Fibroblast of upper back skin (primary cell): ENCODE measurements at regions not wholly inside any gene's neighbourhood (a gene's known extent, or its start where the extent isn't known, plus 50 kb on each side); places are given as distances from the start of the nearest gene placed in this dataset.

Experiments
- DNase-seq: peaks from one replicate; pipeline ENCODE4 v3.0.0-alpha.2; 2013

DNA sequence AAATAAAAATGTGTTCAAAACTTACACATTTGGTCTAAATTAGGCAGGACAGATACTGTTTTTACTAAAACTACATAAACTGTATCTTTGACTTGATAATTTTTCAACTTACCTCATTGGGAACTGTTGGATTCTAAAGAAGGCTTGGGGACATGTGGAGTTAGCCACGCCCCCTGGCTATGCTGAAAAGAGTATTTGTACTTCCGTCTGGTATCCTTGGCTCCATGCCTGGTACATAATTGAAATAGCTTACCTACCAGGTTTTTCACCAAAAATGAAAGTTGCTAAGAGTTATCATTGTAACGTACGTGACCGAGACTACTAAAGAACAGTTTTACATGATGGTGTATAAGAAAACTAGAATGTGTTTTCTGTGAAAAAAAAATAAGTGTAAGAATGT, 604.8 kb upstream of the IGFBP3 start:
- peak; percentile 16 for DNase-seq

DNA sequence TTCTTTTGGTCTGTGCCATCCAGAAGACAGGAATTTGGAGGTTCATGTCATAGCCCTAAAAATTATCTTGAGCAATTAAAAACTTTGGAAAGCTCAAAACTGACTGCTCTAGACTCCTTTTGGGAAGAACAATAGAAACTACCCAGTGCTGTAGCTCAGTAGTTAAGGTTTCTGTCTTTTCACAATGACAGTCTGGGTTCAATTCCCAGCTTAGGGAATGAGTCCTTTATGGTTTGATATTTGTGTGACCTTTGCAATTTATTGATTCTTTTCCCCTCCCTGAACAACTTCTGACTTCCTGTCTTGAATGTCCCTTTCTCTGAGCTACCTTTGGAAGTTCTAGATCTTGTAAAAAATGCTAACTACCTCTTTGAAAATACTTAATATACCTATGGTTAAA, 603.3 kb upstream of the IGFBP3 start:
- peak; percentile 12 for DNase-seq

DNA sequence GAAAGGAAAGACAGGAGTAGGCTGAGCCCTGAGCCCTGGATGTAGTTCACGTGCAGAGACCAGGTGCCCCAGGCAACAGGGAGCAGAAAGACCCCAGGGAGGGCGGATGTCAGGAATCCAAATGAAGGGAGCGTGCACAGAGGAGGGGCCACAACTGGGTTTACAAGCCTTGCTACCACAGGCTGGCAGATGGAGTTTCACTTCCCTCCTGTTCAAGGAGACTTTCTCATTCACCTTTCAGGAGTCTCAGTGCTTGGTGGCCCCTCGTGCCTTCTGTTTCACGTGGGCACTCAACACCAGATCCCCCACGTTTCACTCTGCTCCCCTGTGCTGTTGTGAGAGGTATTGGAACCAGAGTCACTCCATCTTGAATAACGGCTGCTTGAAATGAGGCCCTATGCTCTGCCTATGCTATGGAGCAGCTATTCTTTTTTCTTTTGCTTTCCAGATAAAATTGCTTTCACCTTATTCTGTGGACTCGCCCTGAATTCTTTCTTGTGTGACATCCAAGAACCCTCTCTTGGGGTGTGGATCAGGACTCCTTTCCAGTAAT, 601.4 kb upstream of the IGFBP3 start:
- DNase-seq: no peak

DNA sequence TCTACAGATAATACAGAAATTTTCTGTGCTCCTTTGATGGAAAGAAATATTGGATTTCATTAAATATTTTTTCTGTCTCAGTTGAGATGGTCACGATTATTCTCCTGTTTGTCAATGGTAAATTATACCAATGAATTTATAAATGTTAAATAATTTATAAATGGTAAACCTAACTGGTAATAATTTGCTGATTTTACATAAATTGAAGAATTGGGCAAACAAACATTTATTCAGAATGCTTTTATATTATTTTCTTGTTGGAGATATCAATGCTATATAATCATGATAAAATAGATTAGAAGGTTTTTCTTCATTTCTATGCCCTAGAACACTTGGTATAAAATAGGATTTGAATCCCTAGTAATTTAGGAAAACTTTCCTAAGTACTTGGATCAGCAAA, 597.6 kb upstream of the IGFBP3 start:
- no peak for DNase-seq

DNA sequence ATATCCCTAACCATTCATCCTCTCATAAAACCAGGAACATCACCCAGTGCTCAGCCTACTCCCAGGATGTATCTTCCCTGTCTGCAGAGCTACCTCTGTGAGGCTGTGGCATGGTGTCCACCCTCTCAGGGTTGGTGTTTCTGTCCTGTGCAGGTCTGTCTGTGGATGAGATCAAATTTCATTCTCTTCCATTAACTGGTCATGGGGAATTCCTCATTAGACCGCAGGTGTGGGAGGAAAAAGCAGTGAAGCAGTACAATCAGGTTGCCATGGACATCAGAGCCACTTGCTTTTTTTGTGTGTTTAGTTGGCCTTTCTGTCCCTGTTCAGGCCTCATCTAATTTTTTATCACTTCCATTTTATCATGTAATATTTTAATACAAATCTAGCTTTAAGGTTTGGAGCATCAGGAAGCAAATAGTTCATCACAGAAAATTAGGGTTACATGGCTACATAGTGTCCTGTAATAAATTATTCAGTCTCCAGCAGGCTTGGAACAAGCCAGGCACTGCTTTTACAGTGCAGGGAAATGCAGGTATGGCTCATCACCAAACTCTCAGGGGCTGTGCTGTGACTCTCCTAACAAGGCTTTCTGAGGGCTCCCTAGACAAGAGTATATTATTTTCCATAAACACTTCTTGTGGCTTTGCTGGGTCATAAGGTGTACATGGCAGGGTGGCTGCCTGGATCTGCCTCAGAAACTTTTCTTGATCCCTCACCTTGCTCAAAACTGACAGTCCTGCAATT, 594.9 kb upstream of the IGFBP3 start:
- DNase-seq: no peak

DNA sequence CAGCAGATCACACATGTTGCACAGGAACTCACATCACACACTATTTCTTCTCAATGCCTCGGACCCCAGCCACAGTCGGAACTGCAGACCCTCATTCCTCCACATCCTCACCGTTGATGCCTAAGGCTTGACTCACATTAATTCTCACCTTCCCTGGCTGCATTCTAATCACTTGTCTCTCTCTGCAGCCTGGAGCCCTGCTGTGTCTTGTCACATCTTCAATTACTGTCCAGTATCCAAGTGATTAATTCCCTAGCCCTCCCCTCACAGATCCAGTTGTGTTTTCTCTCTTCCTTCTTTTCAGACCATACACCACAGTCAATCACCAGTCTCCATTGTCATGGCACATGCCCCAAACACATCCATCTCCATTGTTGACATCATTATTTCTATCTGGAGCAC, 592.4 kb upstream of the IGFBP3 start:
- DNase-seq: no peak

DNA sequence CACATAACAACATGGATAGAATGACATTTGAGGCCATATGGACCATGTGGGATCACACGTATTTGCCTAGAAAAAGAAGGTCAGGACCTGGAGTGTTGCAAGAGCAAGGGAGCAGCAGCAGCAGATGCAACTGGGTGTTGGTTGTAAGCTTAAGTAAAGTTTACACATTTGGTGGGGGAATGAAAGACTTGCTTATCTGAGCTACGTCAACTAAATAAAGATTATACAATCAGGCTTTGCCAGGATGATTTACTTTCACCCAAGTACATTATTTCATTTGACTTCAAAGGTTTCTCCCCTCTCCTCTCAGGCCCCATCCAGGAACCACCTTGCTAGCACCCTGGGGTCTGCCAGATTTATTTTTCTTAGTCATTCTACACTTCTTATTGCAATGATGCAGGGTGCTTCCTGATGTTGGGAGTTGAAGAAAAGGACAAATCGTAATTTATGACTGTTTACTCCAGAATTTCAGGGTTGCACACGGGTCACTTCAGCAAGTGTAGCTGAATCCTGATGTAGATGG, 591.9 kb upstream of the IGFBP3 start:
- no peak for DNase-seq

DNA sequence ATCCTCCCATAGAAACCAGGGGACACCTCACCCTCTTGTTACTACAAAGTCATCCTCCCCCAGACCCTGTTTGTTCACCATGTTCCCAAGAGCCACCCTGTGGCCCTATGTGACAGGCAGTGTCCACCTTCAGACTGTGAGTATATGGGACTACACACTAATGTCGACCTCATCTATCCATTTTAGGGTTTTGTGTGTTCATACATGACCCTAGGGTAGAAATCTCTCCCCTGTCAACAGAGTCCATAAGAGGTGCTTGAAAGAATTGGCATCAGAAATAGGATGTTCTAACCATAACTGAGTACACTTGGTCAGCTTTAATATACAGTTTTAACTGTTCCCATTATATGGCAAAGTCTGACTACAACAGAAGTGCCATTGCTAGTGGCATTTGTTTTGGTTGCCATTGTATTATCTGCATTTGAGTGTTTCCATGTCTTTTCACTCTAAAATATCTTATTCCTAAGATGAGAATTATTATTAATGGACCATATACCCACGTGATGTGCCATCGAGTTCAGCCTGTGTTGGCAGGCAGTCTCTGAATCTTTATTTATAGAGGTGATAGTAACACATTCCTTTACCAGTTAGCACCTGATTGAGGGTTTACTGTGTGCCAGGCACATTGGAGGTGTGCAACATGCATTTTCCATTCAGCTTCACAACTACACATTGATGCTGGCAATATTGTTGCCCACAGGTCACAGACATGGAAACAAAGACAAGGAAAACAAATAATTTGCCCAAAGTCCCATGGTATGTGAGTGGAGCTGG, 590.6 kb upstream of the IGFBP3 start:
- no peak for DNase-seq

DNA sequence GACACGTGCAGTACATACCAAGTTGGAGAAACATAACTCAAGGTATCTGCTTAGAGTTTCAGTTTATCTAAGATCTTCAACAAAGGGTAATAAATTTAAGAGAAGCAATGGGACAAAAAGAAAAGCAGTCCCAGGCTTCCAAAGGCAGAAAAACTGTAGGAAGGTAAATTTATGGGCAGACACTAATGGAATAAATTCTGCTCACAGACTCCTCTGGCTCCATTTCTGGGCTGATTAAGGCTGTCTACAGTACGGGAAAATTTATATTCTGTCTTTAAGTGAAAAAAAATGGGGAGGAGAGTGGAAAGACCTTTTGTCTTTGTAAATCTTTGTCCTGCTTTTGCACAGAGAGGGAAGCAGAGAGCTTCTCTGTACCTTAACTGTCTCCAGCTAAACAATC, 587.5 kb upstream of the IGFBP3 start:
- DNase-seq: no peak

DNA sequence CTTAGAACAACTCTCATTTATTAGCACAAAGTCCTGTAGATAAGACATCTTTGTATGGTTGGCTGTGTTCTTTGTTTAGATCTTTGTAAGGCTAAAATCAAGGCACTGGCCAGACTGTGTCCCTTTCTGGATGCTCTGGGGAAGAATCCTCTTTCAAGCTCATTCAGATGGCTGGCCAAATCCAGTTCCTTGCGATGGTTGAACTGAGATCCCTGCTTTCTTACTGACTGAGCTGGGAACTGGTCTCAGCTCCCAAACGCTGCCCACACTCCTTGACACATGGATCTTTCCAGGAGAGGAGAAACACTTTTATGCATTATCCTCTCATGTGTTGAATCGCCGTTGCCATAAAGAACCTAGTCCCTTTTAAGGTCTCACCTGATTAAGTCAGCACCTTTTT, 586.5 kb upstream of the IGFBP3 start:
- DNase-seq: no peak

DNA sequence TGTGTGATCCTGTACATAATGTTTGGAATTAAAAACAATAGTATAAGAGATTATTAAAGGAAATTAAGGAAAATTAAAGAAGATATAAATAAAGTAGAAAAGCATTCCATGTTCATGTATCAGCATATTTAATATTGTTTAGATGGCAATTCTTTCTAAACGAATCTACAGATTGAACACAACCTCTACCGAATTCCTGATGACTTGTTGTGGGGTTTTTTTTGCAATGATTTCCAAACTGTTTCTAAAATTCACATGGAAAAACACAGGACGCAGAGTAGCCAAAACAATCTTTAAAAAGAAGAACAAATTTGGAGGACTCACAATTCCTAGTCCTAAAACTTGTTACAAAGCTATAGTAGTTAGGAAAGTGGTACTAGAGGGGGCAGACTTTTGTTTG, 573.4 kb upstream of the IGFBP3 start:
- no peak for DNase-seq

DNA sequence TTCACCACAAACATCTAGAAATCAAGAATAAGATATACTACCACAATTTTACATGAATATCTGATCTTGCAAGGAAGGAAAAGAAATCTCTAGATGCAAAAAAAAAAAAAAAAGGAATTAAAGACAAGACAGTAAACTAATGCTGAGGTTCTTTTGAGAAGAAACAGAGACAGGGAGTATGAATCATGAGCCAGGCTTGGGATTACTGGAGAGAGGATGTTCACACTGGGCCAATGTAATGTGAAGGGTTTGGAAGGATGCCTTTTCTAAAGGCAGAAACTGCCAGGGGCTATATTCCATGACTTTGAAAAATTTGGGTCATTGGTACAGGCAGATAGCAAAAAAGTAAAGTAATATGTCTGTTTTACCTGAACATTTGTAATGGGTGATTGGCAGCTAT, 573.0 kb upstream of the IGFBP3 start:
- peak; percentile 57 for DNase-seq

DNA sequence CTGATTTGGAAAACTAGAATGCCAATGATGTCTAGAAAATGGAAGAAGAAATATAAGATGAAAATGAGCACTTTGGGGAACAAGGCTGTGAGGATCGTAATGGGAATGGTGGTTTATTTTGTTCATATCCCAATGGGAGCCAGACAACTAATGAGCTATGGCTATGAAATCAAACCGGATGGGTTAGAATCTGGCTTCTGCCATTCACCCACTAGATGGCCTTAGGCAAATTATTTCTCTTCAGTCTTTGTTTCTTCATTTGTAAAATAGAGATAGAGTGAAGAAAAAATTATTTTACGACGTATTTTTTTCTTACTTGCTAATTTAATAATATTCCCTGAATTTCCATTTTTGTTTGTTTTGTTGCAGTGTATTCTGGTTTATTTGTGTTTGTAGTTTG, 572.1 kb upstream of the IGFBP3 start:
- DNase-seq: no peak

DNA sequence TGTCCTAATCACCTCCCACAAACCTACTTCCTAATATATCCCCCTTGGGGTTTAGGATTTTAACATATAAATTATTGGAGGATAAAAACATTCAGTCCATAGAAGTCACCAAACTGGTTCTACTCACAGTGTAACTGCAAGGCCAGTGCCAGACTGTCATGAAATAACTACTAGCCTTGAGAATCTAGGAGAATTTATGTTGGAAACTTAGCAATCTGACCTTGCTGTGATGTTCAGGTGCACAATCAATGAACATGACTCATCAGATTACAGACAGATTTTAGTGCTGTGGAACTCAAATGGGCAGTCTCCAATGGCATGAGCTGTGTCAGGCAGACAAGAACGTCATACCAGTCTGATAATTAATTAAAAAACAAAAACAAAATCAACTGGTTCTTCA, 571.4 kb upstream of the IGFBP3 start:
- no peak for DNase-seq

DNA sequence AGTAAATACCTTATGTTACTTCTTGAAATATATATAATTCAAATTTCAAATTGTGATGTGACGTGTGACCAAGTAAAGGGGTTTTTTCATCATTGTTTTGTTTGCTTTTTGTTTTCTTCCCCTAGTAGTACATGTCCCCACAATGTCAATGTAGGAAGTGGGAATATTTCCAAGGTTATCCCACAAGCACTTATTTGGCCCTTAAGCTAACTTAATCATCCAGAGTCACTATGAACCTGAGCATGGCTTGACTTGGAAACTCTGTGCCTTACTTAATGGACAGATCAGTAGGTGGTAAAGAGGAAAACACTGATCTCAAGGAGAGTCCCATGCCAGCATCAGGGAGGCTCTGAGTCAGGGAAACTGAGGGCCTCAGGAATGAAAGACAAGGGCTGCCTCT, 569.3 kb upstream of the IGFBP3 start:
- no peak for DNase-seq

DNA sequence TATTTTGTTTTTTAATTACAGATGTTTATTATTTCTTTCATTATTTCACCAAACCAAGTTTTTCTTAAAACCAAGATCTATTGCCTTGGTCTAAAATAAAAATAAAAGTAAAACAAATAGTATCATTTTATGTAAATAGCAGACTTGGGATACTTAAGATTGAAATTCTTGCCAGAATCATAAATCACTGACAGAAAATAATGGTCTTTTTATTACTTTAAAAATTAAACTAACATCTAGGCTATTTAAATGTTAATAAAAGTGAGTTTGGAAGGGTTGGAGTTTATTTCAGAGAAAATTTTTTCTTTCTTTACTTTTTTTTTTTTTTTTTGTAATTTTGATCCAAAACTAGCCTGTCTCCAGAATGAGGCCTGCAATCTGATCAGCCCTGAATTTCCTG, 568.0 kb upstream of the IGFBP3 start:
- DNase-seq: no peak

DNA sequence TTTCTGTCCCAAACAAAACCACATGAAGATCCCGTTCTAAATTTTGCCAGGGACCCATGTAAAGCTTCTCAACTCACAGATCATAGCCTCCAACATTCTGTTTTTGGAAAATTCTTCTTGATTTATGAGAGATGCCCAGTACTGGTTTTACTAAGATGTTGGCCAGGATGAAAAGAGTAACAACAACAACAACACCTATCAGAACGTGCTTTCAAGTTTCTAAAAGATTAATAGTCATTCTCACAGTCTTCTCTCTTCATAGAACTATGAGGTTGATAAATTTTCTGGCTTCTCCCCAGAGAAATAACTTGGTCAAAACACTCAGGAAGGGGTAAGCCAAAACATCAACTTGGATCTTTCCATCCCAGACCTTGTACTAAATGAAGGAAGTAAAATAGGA, 567.5 kb upstream of the IGFBP3 start:
- no peak for DNase-seq

DNA sequence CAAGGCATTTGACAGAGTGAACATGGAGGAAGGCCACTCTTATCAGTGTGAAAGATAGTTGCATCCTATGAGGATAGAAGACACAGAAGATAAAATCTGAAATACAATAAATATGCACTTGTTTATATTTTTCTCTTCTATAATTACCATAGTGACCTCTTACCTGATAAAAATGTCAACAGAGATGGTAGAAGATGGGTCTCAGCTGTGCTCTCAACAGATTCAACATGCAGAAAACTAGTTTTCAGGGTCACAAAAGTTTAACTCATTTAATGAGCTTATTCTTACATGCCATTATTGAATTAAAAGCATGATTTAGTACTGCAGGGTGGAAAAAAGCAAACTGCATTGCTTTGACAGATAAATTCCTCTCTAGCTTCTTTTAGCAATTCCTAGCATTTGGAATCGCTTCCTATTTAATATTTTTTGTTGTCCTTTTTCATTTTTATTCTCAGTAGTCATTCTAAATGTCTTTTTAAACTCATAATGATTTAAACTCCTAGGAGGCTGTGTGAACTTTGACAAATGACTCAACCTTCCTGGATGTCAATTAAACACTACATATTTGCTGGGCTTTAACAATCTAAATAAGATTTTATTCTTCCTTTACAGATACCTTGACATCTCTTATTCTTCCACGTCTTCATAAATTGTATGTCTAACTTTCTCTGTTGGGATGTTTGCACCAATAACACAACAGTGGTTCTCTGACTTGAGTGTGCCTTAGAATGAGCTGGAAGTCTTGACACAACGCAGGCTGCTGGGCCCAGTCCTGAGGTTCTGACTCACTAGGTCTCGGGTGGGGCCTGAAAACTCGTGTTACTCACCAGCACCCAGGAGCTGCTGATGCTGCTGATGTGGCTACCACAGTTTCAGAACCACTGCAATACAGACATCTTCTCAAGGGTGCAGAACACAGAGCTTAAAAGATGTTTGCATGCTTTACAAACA, 565.5 kb upstream of the IGFBP3 start:
- peak; percentile 78 for DNase-seq

DNA sequence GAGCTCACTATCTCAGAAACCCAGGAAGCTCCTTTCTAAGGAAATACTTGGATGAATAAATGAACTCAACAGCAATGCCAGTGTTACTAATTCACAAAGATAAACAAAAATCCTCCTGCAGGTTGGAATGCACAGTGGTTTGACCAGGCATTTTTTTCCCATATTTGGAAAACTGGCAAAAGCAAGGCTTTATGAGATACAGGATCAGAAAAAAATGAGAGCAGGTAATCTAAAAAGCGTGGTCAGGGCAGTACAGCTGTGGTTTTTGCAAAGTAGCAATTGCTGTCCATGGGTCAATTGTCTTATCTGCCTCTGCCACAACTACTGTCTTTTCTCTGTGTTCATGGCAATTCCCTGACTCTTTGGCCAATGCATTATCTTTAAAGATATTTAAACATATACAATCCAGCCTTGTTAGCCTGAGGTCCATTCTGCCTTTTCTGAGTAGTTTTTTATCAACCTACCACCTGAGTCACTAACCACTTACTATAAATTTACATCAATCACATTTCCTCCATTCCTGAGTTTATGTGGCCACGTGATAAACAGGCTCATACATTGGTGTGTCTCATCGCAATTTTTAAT, 564.5 kb upstream of the IGFBP3 start:
- peak; percentile 71 for DNase-seq

DNA sequence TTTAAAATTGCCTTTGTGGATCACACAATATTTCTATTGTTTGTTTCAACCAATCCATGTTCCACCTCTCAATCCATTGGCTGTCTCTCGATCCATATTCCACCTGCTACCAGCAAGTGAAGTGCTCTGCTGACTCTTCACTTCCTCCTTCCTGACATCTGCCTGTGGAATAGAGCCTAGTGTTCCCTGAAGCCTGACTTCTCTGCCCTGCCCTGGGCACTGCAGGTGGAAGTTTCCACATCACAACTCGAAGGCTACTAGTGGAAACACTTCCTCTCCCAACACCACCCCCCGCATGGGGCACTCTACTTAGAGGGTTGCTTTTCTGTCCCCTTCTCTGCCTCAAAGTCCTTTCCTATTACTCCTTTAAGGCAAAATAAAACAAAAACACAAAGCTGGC, 563.8 kb upstream of the IGFBP3 start:
- no peak for DNase-seq

DNA sequence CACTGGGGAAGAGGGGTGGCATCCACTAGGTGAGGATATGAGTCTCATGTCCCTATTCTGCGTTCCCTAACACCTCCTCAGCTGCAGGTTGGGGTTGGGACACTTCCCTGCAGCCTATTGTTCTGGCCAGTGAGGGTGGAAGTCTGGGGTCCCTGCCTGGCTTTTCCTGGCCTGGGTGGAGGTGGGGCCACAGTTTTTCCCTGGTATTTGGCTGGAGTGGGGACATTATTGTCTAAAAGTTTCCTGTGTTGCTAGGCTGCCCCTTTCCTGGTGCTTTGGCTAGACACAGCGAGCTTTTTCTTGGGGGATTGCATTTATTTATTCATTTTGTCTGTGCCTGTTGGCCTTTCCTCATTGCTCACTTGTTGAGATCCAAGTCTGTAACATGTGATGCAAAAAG, 559.5 kb upstream of the IGFBP3 start:
- DNase-seq: no peak

DNA sequence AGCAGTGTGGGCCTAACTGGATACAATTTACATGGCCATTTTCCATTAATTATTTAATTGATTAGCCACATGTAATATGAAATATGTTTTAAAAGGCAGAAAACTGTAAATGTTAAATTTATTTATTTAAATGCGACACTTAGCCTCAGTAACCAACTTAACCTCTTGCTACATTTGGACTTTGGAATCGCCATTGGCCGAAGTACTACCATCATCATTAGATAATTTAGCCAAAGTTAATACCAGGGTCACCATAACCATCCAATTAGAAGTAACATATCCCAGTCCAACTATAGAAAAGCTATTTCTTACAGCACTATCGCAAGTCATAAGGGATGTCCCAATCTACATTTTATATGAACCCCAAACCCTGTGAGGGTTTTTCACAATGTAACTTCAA, 558.6 kb upstream of the IGFBP3 start:
- DNase-seq: no peak

DNA sequence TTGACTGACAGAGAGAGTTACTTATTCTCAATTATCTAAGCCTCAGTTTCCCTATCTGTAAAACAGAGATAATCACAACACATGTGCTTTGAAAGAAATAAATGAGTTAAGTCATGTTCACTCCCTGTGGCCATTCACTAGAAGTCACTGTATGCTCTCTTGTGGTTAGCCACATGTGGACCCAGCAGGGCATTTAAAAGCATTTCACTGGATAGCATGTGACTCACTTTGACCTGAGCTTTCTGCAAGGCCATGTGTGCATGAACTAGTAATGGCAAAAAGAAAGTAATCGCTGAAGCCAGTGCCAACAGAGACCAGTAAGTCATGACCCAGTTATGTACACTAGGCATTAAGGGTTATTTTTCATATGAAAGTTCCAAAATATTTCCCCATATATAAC, 557.0 kb upstream of the IGFBP3 start:
- DNase-seq: peak; percentile 58
